Psoas muscle (tissue), 7 donors: ENCODE measurements at regions not wholly inside any gene's neighbourhood (a gene's known extent, or its start where the extent isn't known, plus 50 kb on each side); places are given as distances from the start of the nearest gene placed in this dataset.

Source experiments
- ATAC-seq, 4 donors: fragments of 200-7000 bp; cut with Tn5 transposase; one replicate each; pipeline ENCODE4 v1.9.1; 2020; ENCODE audit warnings: moderate library complexity in 3 of 4, mild to moderate bottlenecking in 2 of 4
- DNase-seq, 2 donors: peaks; one replicate each; pipeline ENCODE4 v3.0.0-alpha.2; 2020
- H3K27ac ChIP-seq: fragments of 200-600 bp; one replicate; pipeline ENCODE4 v1.8.0; 2022
- H3K27me3 ChIP-seq, 3 donors: fragments of 200-600 bp in 1 of 3; one replicate each; pipeline versions ENCODE4 v1.6.1 to v1.8.0; 2013 to 2022; ENCODE audit warnings: low read length in 2 of 3, mild to moderate bottlenecking in 2 of 3, moderate library complexity in 1 of 3; ENCODE audit not compliant: insufficient read depth in 3 of 3
- H3K36me3 ChIP-seq, 2 donors: fragments of 200-600 bp in 1 of 2; one replicate each; pipeline versions ENCODE4 v1.6.1 to v1.8.0; 2013 to 2022; ENCODE audit warnings: low read depth in 1 of 2, mild to moderate bottlenecking in 1 of 2, moderate library complexity in 1 of 2; ENCODE audit not compliant: insufficient read depth in 1 of 2
- H3K4me1 ChIP-seq: fragments of 200-600 bp; one replicate; pipeline ENCODE4 v1.8.0; 2022
- H3K4me3 ChIP-seq: fragments of 200-600 bp; one replicate; pipeline ENCODE4 v1.8.0; 2022; ENCODE audit warnings: mild to moderate bottlenecking
- H3K9me3 ChIP-seq: fragments of 200-600 bp; one replicate; pipeline ENCODE4 v1.8.0; 2022
- WGBS, 3 donors: extraction: QIAGEN DNeasy Blood & Tissue Kit; methylation state at CpG; one replicate each; pipeline versions ENCODE4 v1.1.6 to v1.1.7; 2013; 5-methylcytosine and 5-hydroxymethylcytosine counted together
- intact Hi-C, 2 donors: fragments of 100-400 bp; cut with DNase I; formaldehyde crosslinking; loops; one replicate each; pipeline versions ENCODE4 v1.11.0 to v1.14.2; 2022
- TF ChIP-seq, protein P1 (sequence below): fragments of 200-600 bp; IDR thresholded peaks from one replicate; pipeline ENCODE4 v1.8.0; 2022; ENCODE audit warnings: antibody characterized with exemption
- donor health status: healthy with polysubstance abuse.
- donor health status: DM: no; HTN: no; CAD: no; lungs with moderate emphysema.
- donor health status: Bipolar disorder and iron deficiency.
- donor health status: healthy.
- donor health status: DM: yes; HTN: yes; CAD: no.
- donor health status: DM: no; HTN: no; CAD: no.
- donor health status: DM: yes; HTN: yes; CAD: no.

GRCh38 chr10:3714967-3715366 is 70.0 kb downstream of the KLF6 start:
- H3K36me3 ChIP-seq, result no peaks in the 10 kb centered on the region
- WGBS, 3 donors, result 92 to 97% (median 97%) methylated on average over 2 of the region's 2 CpGs
- TF ChIP-seq, protein P1, sequence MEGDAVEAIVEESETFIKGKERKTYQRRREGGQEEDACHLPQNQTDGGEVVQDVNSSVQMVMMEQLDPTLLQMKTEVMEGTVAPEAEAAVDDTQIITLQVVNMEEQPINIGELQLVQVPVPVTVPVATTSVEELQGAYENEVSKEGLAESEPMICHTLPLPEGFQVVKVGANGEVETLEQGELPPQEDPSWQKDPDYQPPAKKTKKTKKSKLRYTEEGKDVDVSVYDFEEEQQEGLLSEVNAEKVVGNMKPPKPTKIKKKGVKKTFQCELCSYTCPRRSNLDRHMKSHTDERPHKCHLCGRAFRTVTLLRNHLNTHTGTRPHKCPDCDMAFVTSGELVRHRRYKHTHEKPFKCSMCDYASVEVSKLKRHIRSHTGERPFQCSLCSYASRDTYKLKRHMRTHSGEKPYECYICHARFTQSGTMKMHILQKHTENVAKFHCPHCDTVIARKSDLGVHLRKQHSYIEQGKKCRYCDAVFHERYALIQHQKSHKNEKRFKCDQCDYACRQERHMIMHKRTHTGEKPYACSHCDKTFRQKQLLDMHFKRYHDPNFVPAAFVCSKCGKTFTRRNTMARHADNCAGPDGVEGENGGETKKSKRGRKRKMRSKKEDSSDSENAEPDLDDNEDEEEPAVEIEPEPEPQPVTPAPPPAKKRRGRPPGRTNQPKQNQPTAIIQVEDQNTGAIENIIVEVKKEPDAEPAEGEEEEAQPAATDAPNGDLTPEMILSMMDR, result no peak
- peaks cover 5% of the 10 kb centered on the region for H3K9me3 ChIP-seq
- peaks cover under 1% of the 10 kb centered on the region for H3K4me1 ChIP-seq
- no peak for DNase-seq
- no peak overlapping the region for H3K27ac ChIP-seq
- no peak overlapping the region for H3K4me3 ChIP-seq
- no peaks in the 10 kb centered on the region for H3K27me3 ChIP-seq
- intact Hi-C loops, result no loop called here
- no peak for ATAC-seq

- DNase-seq (no peak), ATAC-seq (no peak)
- Histone ChIP-seq H3K4me3 (no peak overlapping the region), H3K9me3 (peaks cover 5% of the 10 kb centered on the region), H3K27ac (no peak overlapping the region), H3K27me3 (no peaks in the 10 kb centered on the region), H3K36me3 (no peaks in the 10 kb centered on the region), H3K4me1 (no peaks in the 10 kb centered on the region)
- intact Hi-C loops, result no loop called here
- WGBS, 3 donors, result 77 to 90% (median 82%) methylated on average over 6 of the region's 6 CpGs
- TF ChIP-seq, protein P1, result no peak
These were observed 70.5 kb downstream of the KLF6 start for GRCh38 chr10:3714531-3714930.

DNA sequence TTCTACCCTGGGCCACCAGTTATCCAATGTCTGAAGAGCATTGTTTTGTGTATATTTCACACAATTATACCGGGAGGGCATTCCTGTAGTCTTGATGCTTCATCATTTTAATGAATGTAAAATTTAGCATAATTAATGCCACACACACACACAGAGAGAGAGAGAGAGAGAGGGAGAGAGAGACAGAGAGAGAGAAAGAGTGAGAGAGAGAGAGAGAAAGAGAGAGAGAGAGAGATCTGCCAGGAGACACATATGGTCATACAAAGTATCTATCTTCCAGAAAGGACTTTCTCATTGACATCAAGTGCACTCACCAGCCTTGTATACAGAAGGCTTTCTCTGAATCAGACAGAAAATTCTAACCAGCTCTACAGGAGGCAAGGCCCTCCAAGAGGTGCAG is 72.3 kb downstream of the KLF6 start:
- Histone ChIP-seq H3K4me1 (no peaks in the 10 kb centered on the region), H3K27me3 (no peaks in the 10 kb centered on the region), H3K36me3 (no peaks in the 10 kb centered on the region), H3K9me3 (peaks cover 5% of the 10 kb centered on the region), H3K4me3 (no peak overlapping the region), H3K27ac (no peak overlapping the region)
- TF ChIP-seq, protein P1, result no peak
- intact Hi-C loops, result no loop called here
- no peak for DNase-seq
- no peak for ATAC-seq
- WGBS, 3 donors, result 94 to 97% (median 97%) methylated on average over 1 of the region's 1 CpG

GRCh38 chr10:3711918-3712317 is 73.1 kb downstream of the KLF6 start:
- TF ChIP-seq, protein P1, result no peak
- H3K36me3 ChIP-seq, result no peaks in the 10 kb centered on the region
- H3K9me3 ChIP-seq, result peaks cover 5% of the 10 kb centered on the region
- no peak overlapping the region for H3K27ac ChIP-seq
- intact Hi-C loops, result no loop called here
- ATAC-seq (no peak), DNase-seq (no peak)
- H3K4me1 ChIP-seq, result no peaks in the 10 kb centered on the region
- H3K27me3 ChIP-seq, result no peaks in the 10 kb centered on the region
- no peak overlapping the region for H3K4me3 ChIP-seq

DNA sequence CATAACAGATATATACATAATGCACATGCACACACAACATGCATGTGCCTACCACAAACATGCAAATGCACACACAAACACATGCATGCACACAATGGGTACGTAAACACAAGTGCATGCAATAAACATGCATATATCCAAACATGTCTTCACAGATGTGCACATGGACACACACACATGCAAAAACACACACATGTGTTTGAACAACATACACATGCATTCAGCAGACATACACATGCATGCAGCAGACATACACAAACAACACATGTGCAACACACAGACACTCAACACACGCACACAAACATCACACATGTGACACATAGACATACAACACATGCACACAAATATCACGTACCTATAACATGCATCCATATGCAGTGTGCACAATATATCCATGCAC is 74.2 kb downstream of the KLF6 start:
- WGBS, 3 donors, result 61 to 96% (median 77%) methylated on average over 3 of the region's 3 CpGs
- H3K36me3 ChIP-seq, result no peaks in the 10 kb centered on the region
- H3K9me3 ChIP-seq, result peaks cover 5% of the 10 kb centered on the region
- H3K4me1 ChIP-seq, result no peaks in the 10 kb centered on the region
- no peak overlapping the region for H3K4me3 ChIP-seq
- TF ChIP-seq, protein P1, result no peak
- no peaks in the 10 kb centered on the region for H3K27me3 ChIP-seq
- no peak overlapping the region for H3K27ac ChIP-seq
- ATAC-seq (no peak), DNase-seq (no peak)
- intact Hi-C loops, result no loop called here
